ENCODE measurements at regions not wholly inside any gene's neighbourhood (a gene's known extent, or its start where the extent isn't known, plus 50 kb on each side); places are given as distances from the start of the nearest gene placed in this dataset.

GRCh38 chr13:22107549-22107948, 436.7 kb downstream of the FGF9 start:
- TF ChIP-seq, protein P1, sequence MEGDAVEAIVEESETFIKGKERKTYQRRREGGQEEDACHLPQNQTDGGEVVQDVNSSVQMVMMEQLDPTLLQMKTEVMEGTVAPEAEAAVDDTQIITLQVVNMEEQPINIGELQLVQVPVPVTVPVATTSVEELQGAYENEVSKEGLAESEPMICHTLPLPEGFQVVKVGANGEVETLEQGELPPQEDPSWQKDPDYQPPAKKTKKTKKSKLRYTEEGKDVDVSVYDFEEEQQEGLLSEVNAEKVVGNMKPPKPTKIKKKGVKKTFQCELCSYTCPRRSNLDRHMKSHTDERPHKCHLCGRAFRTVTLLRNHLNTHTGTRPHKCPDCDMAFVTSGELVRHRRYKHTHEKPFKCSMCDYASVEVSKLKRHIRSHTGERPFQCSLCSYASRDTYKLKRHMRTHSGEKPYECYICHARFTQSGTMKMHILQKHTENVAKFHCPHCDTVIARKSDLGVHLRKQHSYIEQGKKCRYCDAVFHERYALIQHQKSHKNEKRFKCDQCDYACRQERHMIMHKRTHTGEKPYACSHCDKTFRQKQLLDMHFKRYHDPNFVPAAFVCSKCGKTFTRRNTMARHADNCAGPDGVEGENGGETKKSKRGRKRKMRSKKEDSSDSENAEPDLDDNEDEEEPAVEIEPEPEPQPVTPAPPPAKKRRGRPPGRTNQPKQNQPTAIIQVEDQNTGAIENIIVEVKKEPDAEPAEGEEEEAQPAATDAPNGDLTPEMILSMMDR (IDR thresholded peaks at IDR 0.05), result no peak
- TF ChIP-seq POLR2A (IDR thresholded peaks at IDR 0.05), result no peak

Data from lower leg skin (tissue), 3 donors.